Transverse colon (tissue), 4 donors: ENCODE measurements at regions not wholly inside any gene's neighbourhood (a gene's known extent, or its start where the extent isn't known, plus 50 kb on each side); places are given as distances from the start of the nearest gene placed in this dataset.

Experiments used
- DNase-seq: peaks from one replicate; pipeline ENCODE4 v3.0.0-alpha.2; 2019
- H3K27ac ChIP-seq, 4 donors: fragments of 200-600 bp; sonication (generic); 2 replicates each; pipeline ENCODE4 v1.5.1; 2016 to 2018; ENCODE audit warnings: inconsistent platforms in 4 of 4
- H3K27me3 ChIP-seq: fragments of 200-600 bp; sonication (generic); 2 replicates; pipeline ENCODE4 v1.5.1; 2017; ENCODE audit warnings: inconsistent platforms
- H3K36me3 ChIP-seq, 4 donors: fragments of 200-600 bp; sonication (generic); 2 replicates each; pipeline ENCODE4 v1.5.1; 2017 to 2019; ENCODE audit warnings: inconsistent platforms in 4 of 4
- H3K4me1 ChIP-seq, 4 donors: fragments of 200-600 bp; sonication (generic); 2 replicates each; pipeline ENCODE4 v1.5.1; 2017 to 2020; ENCODE audit warnings: inconsistent platforms in 4 of 4
- H3K4me3 ChIP-seq, 4 donors: fragments of 200-600 bp; sonication (generic); 1 replicate in 1 of 4; 2 replicates in 3 of 4; pipeline versions ENCODE4 v1.5.1 to v1.6.1; 2017 to 2019; ENCODE audit warnings: inconsistent platforms in 4 of 4
- H3K9me3 ChIP-seq, 2 donors: fragments of 200-600 bp; sonication (generic); 2 replicates each; pipeline ENCODE4 v1.5.1; 2017 to 2019; ENCODE audit warnings: inconsistent platforms in 2 of 2
- CTCF ChIP-seq, 5 experiments: fragments of 200-600 bp in 3 of 5; fragments of 450-650 bp in 2 of 5; sonication (generic) in 3 of 5; IDR thresholded peaks; 1 replicate in 2 of 5; 2 replicates in 3 of 5; pipeline ENCODE4 v1.5.1; 2016 to 2017; ENCODE audit warnings: antibody characterized with exemption in 5 of 5, inconsistent platforms in 3 of 5, mild to moderate bottlenecking in 2 of 5, moderate library complexity in 1 of 5
- EP300 ChIP-seq: sonication (generic); formaldehyde crosslinking; IDR thresholded peaks from one replicate; pipeline ENCODE4 v1.6.1; 2017; ENCODE audit warnings: antibody characterized with exemption, low read depth
- POLR2A ChIP-seq: fragments of 450-650 bp; IDR thresholded peaks from one replicate; pipeline ENCODE4 v1.6.1; 2016; ENCODE audit warnings: antibody characterized with exemption, mild to moderate bottlenecking, moderate library complexity
- POLR2AphosphoS5 ChIP-seq, 3 donors: sonication (generic); formaldehyde crosslinking; IDR thresholded peaks; one replicate each; pipeline ENCODE4 v1.6.1; 2016; ENCODE audit warnings: antibody characterized with exemption in 3 of 3
- WGBS, 2 donors: methylation state at CpG; one replicate each; pipeline ENCODE4 v1.1.5; 2018; ENCODE audit warnings: low coverage in 1 of 2; 5-methylcytosine and 5-hydroxymethylcytosine counted together
- in situ Hi-C, 4 donors: fragments of 200-750 bp; cut with MboI; loops; one replicate each; pipeline versions ENCODE4 v1.15.0 to v1.15.1; 2017; ENCODE audit warnings: low sequenced_read_pairs in 3 of 4, low pct_ligation_motif_present in 1 of 4, low pct_unique_long_range_greater_than_20kb in 1 of 4
- intact Hi-C: fragments of 100-400 bp; cut with DNase I; formaldehyde crosslinking; loops from one replicate; pipeline ENCODE4 v1.15.1; 2023; ENCODE audit warnings: low total_unique reads

GRCh38 chr5:109982966-109983534 lies 293.3 kb downstream of the MAN2A1 start:
- WGBS, 2 donors: 71 to 91% methylated on average over 1 to 3 of the region's 3 CpGs
- Histone ChIP-seq H3K27ac (no peak overlapping the region), H3K4me3 (no peak overlapping the region), H3K4me1 (no peaks in the 10 kb centered on the region), H3K9me3 (no peaks in the 10 kb centered on the region), H3K27me3 (no peaks in the 10 kb centered on the region), H3K36me3 (no peaks in the 10 kb centered on the region)
- intact Hi-C loops (no loop called here), in situ Hi-C loops (no loop called here)
- no peak for TF ChIP-seq EP300
- no peak for TF ChIP-seq POLR2AphosphoS5 (IDR thresholded peaks at IDR 0.05)
- no peak for TF ChIP-seq CTCF (IDR thresholded peaks at IDR 0.05)
- TF ChIP-seq POLR2A: no peak
- DNase-seq: no peak

DNA sequence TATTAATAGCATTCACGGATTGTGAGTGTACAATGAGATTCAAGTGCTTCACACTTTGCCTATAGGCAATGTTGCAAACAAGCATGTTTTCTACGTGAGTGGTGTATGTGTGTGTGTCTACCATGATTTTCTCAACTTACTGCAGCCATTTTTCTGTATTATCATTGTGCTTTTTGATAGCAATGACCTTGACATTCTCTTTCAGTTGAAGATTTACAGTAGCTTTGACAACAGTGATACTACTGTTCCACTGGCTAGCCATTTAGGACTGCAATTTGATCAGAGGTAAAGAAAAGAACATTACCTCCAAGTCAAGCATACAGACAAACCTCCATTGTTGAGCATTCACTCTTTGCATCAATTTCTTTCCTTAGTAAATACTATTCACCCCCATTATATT lies 297.0 kb downstream of the MAN2A1 start:
- 79 to 81% methylated on average over 2 of the region's 2 CpGs for WGBS, 2 donors
- no peak for DNase-seq
- intact Hi-C loops (no loop called here), in situ Hi-C loops (no loop called here)
- no peaks in the 10 kb centered on the region for H3K27me3 ChIP-seq
- no peak overlapping the region for H3K27ac ChIP-seq
- no peaks in the 10 kb centered on the region for H3K9me3 ChIP-seq
- no peaks in the 10 kb centered on the region for H3K36me3 ChIP-seq
- H3K4me3 ChIP-seq: no peak overlapping the region
- TF ChIP-seq EP300: no peak
- TF ChIP-seq CTCF (IDR thresholded peaks at IDR 0.05): no peak
- no peak for TF ChIP-seq POLR2A
- TF ChIP-seq POLR2AphosphoS5 (IDR thresholded peaks at IDR 0.05): no peak
- no peaks in the 10 kb centered on the region for H3K4me1 ChIP-seq

- TF ChIP-seq CTCF (IDR thresholded peaks at IDR 0.05) (no peak), EP300 (no peak), POLR2A (no peak)
- WGBS, 2 donors: 0% methylated on average over 1 of the region's 1 CpG
- Histone ChIP-seq H3K4me3 (no peak overlapping the region), H3K4me1 (no peaks in the 10 kb centered on the region), H3K9me3 (no peaks in the 10 kb centered on the region), H3K27ac (no peak overlapping the region), H3K36me3 (no peaks in the 10 kb centered on the region), H3K27me3 (no peaks in the 10 kb centered on the region)
- no peak for DNase-seq
- intact Hi-C loops (no loop called here), in situ Hi-C loops (no loop called here)
Measured at GRCh38 chr5:109987355-109987754, 297.6 kb downstream of the MAN2A1 start.

- no peaks in the 10 kb centered on the region for H3K27me3 ChIP-seq
- in situ Hi-C loops (no loop called here), intact Hi-C loops (no loop called here)
- no peaks in the 10 kb centered on the region for H3K9me3 ChIP-seq
- 74 to 83% methylated on average over 2 of the region's 2 CpGs for whole genome bisulfite sequencing, 2 donors
- H3K4me1 ChIP-seq: no peaks in the 10 kb centered on the region
- H3K36me3 ChIP-seq: no peaks in the 10 kb centered on the region
- H3K4me3 ChIP-seq: no peak overlapping the region
- H3K27ac ChIP-seq: peak overlapping the region in 1 of 4 donors; percentile 25
- no peak for TF ChIP-seq CTCF (IDR thresholded peaks at IDR 0.05)
- peak; percentile 85 for TF ChIP-seq EP300
- no peak for TF ChIP-seq POLR2A
- peak; percentile 12 to 62 (median 60) for TF ChIP-seq POLR2AphosphoS5 (IDR thresholded peaks at IDR 0.05)
- DNase-seq: no peak
Measured at GRCh38 chr5:109987970-109988369, 298.2 kb downstream of the MAN2A1 start.
